Jurkat, Clone E6-1 (cell line): ENCODE measurements at regions not wholly inside any gene's neighbourhood (a gene's known extent, or its start where the extent isn't known, plus 50 kb on each side); places are given as distances from the start of the nearest gene placed in this dataset.
"Not testable (repeated sequence)": the region's sequence is repeated elsewhere in the genome, so short reads cannot be mapped to it uniquely, and the experiment has no call there.

Source experiments
- DNase-seq: peaks from one replicate; pipeline ENCODE4 v3.0.0-alpha.2; 2011; ENCODE audit warnings: low read depth, low spot score
- H3K4me3 ChIP-seq: 2 replicates; pipeline ENCODE4 v1.5.1; 2011; ENCODE audit warnings: mild to moderate bottlenecking, low read length, control low read depth, moderate library complexity

- no peak overlapping the region for H3K4me3 ChIP-seq
- DNase-seq, result no peak
These were observed 814.3 kb downstream of the METTL15 start for GRCh38 chr11:28922386-28922981.

GRCh38 chr11:28919194-28919593, 811.0 kb downstream of the METTL15 start:
- H3K4me3 ChIP-seq, result no peak overlapping the region
- no peak for DNase-seq

- no peak overlapping the region for H3K4me3 ChIP-seq
- no peak for DNase-seq
These were observed 805.7 kb downstream of the METTL15 start for GRCh38 chr11:28913883-28914282.

- H3K4me3 ChIP-seq, result no peak overlapping the region
- DNase-seq, result no peak
These were observed 803.6 kb downstream of the METTL15 start for GRCh38 chr11:28911829-28912228.

GRCh38 chr11:28910926-28911325, 802.7 kb downstream of the METTL15 start:
- H3K4me3 ChIP-seq, result no peak overlapping the region
- DNase-seq, result no peak

- DNase-seq, result no peak
- H3K4me3 ChIP-seq, result no peak overlapping the region
These were observed 795.5 kb downstream of the METTL15 start for GRCh38 chr11:28903716-28904115.

- DNase-seq, result no peak
- H3K4me3 ChIP-seq, result no peak overlapping the region
These were observed 792.2 kb downstream of the METTL15 start for GRCh38 chr11:28900427-28900826.

GRCh38 chr11:28899706-28900105, 791.5 kb downstream of the METTL15 start:
- H3K4me3 ChIP-seq, result no peak overlapping the region
- DNase-seq, result no peak

- not testable (repeated sequence) for H3K4me3 ChIP-seq, DNase-seq
These were observed 782.4 kb downstream of the METTL15 start for GRCh38 chr11:28890601-28891040.

GRCh38 chr11:28887681-28888080, 779.5 kb downstream of the METTL15 start:
- H3K4me3 ChIP-seq, result no peak overlapping the region
- DNase-seq, result no peak

- DNase-seq, result no peak
- no peak overlapping the region for H3K4me3 ChIP-seq
These were observed 771.7 kb downstream of the METTL15 start for GRCh38 chr11:28879869-28880268.

- H3K4me3 ChIP-seq, result no peak overlapping the region
- DNase-seq, result no peak
These were observed 769.8 kb downstream of the METTL15 start for GRCh38 chr11:28878025-28878424.

- DNase-seq, result no peak
These were observed 769.2 kb downstream of the METTL15 start for GRCh38 chr11:28877340-28877739.

GRCh38 chr11:28874706-28875105, 766.5 kb downstream of the METTL15 start:
- DNase-seq, result no peak
- no peak overlapping the region for H3K4me3 ChIP-seq

More at GRCh38 chr11:28877340-28877739, 769.2 kb downstream of the METTL15 start:
- no peak overlapping the region for H3K4me3 ChIP-seq

GRCh38 chr11:28871090-28871489, 762.9 kb downstream of the METTL15 start:
- no peak overlapping the region for H3K4me3 ChIP-seq
- DNase-seq, result no peak

- no peak overlapping the region for H3K4me3 ChIP-seq
- no peak for DNase-seq
These were observed 755.2 kb downstream of the METTL15 start for GRCh38 chr11:28863422-28863821.

- DNase-seq, result no peak
- H3K4me3 ChIP-seq, result no peak overlapping the region
These were observed 752.7 kb downstream of the METTL15 start for GRCh38 chr11:28860893-28861292.

GRCh38 chr11:28858076-28858475, 749.9 kb downstream of the METTL15 start:
- no peak overlapping the region for H3K4me3 ChIP-seq
- no peak for DNase-seq

- no peak for DNase-seq
- H3K4me3 ChIP-seq, result no peak overlapping the region
These were observed 740.9 kb downstream of the METTL15 start for GRCh38 chr11:28849053-28849452.

- H3K4me3 ChIP-seq, result no peak overlapping the region
- DNase-seq, result no peak
These were observed 734.5 kb downstream of the METTL15 start for GRCh38 chr11:28842716-28843115.

GRCh38 chr11:28838741-28839140, 730.6 kb downstream of the METTL15 start:
- no peak overlapping the region for H3K4me3 ChIP-seq
- no peak for DNase-seq
